ENCODE measurements at regions not wholly inside any gene's neighbourhood (a gene's known extent, or its start where the extent isn't known, plus 50 kb on each side); places are given as distances from the start of the nearest gene placed in this dataset.

DNA sequence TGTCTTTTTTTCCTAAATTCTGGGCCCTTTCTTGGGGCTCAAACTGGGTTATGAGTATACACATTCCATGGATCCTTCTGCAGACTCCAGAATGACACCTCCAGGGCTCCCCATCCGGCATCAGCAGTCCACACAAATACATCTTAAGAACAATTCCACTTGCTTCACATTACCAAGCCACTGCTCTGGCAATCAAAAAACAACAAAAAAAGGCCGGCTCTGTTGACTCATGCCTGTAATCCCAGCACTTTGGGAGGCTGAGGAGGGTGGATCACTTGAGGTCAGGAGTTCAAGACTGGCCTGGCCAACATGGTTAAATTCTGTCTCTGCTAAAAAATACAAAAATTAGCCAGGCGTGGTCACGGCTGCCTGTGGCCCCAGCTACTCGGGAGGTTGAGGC, 49.9 kb upstream of the LPP start:
- Histone ChIP-seq H3K27me3 (replicated peaks in 1 of 2; ENCODE audit: control insufficient read depth in 2 of 2, insufficient read depth in 2 of 2, low read length in 1 of 2) (no peaks in the 10 kb centered on the region), H3K27ac (ENCODE audit: control insufficient read depth, insufficient read depth) (no peak overlapping the region), H4K20me1 (ENCODE audit: control insufficient read depth, insufficient read depth) (no peaks in the 10 kb centered on the region), H3K36me3 (ENCODE audit: control insufficient read depth in 2 of 2, insufficient read depth in 2 of 2, low read length in 1 of 2) (no peaks in the 10 kb centered on the region), H3K9me3 (replicated peaks; ENCODE audit: control insufficient read depth, insufficient read depth, low read length) (no peaks in the 10 kb centered on the region; the same call in 2 of the 3 replicates), H2AFZ (ENCODE audit: control insufficient read depth, low read depth, low read length) (no peak overlapping the region), H3K4me2 (ENCODE audit: control insufficient read depth, insufficient read depth) (no peak overlapping the region), H3K4me3 (no peak overlapping the region), H3K4me1 (ENCODE audit: control insufficient read depth, insufficient read depth, low read length) (no peaks in the 10 kb centered on the region), H3K79me2 (ENCODE audit: control insufficient read depth, insufficient read depth, low read length) (no peaks in the 10 kb centered on the region), H3K9ac (ENCODE audit: control insufficient read depth, insufficient read depth, low read length) (no peak overlapping the region)
- POLR2A ChIA-PET: no interaction called here
- RAD21 ChIA-PET (ENCODE audit: unreplicated experiment): no interaction called here
- intact Hi-C loops (cut with micrococcal nuclease; ENCODE audit: unreplicated experiment) (no loop called here), in situ Hi-C loops (cut with MboI) (no loop called here)
- SMC1A ChIA-PET (ENCODE audit: uncharacterized antibody, unreplicated experiment): no interaction called here
- CTCF ChIA-PET: no interaction called here
- TF ChIP-seq EED (IDR thresholded peaks at IDR 0.05; ENCODE audit: low read depth): no peak
- FAIRE-seq (no peak), DNase-seq (ENCODE audit: low read depth, low spot score) (no peak), ATAC-seq (no peak)
- WGBS (ENCODE audit: insufficient coverage, insufficient replicate concordance, low lambda C conversion rate, missing lambda C conversion rate): 41% methylated on average over 5 of the region's 5 CpGs
- BruUV-seq (replicated peaks): no TSS peak
